HG03108 (cell line): ENCODE measurements at regions not wholly inside any gene's neighbourhood (a gene's known extent, or its start where the extent isn't known, plus 50 kb on each side); places are given as distances from the start of the nearest gene placed in this dataset.
"Not testable (repeated sequence)": the region's sequence is repeated elsewhere in the genome, so short reads cannot be mapped to it uniquely, and the experiment has no call there.

Source experiments
- ATAC-seq: cut with Tn5 transposase; IDR thresholded peaks from one replicate; pipeline ENCODE4 v1.9.1; 2021; ENCODE audit warnings: moderate library complexity; ENCODE audit not compliant: unreplicated experiment

GRCh38 chr11:22037505-22037904 is 155.4 kb upstream of the ANO5 start:
- ATAC-seq: no peak

GRCh38 chr11:22041039-22041438 is 151.8 kb upstream of the ANO5 start:
- no peak for ATAC-seq

GRCh38 chr11:22042081-22042480 is 150.8 kb upstream of the ANO5 start:
- no peak for ATAC-seq

- no peak for ATAC-seq
These were observed 148.8 kb upstream of the ANO5 start for GRCh38 chr11:22044126-22044525.

- ATAC-seq: no peak
These were observed 143.6 kb upstream of the ANO5 start for GRCh38 chr11:22049276-22049675.

DNA sequence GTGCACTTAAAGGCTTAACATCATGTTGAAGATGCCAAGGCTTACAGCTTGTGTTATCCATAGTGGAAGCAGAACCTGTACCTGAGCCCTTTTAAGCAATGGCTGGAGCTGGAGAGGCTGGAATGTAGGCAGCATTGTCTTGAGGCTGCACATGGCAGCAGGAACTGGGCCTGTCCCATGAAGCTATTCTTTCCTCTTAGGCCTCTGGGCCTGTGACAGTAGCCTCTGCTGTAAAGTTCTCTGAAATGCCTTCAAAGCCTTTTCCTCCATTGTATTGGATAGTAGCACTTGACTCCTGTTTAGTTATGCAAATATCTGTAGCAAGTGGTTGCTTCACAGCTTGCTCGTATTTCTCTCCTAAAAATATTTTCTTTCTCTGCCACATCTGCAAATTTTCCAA is 127.4 kb upstream of the ANO5 start:
- no peak for ATAC-seq

GRCh38 chr11:22069844-22070243 is 123.0 kb upstream of the ANO5 start:
- ATAC-seq: no peak

GRCh38 chr11:22076271-22076930 is 116.5 kb upstream of the ANO5 start:
- no peak for ATAC-seq

DNA sequence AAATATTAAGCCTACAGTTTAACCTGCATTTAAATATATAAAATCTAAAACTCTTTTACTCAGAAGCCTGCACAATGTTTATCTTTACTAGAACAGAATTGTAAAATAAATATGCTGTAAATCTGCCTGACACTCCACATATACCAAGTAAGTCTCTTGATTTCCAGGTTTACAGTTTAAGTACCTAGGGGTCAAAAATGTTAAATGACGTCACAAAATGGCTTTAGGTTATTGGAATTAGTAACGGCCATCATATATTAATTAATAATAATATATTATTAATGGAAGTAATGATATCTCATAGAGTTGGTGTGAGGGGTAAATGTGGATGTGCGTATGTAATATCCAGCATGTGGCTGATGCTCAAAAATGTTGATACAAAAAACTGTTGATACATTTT is 114.8 kb upstream of the ANO5 start:
- ATAC-seq: no peak

DNA sequence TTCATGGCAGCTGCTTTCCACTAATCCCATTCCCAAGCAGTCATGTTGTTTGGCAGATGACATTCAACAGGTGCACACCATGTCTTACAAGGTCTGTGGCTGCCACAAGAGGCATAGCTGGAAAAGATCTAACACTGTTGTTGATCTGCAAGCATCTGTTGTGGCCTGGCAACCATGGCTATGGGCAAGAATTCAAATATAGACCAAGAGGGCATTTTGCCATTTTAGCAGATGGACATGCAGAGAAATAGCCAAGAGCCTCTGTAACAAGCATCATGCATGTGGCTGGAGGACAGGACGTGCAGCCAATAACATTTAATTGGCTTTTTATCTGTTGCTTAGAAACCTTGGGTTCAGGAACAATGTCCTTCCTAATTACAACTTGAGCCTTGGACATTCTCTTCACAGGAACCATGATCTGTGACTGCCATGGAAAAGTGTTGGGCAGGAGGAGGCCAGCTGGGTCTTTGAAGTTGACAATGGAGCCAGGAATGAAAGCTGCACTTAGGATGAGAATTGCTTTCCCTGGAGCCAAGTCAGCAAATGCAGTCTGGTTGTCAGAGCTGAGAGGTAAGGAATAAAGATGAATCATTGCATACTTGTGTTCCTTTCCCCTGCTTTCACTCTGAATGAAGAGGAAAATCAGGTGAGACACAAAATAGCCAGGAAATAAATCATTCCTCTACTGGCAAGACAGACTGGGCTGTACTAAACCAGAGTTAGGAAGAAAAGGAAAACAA is 113.6 kb upstream of the ANO5 start:
- no peak for ATAC-seq

GRCh38 chr11:22082178-22082577 is 110.7 kb upstream of the ANO5 start:
- no peak for ATAC-seq

DNA sequence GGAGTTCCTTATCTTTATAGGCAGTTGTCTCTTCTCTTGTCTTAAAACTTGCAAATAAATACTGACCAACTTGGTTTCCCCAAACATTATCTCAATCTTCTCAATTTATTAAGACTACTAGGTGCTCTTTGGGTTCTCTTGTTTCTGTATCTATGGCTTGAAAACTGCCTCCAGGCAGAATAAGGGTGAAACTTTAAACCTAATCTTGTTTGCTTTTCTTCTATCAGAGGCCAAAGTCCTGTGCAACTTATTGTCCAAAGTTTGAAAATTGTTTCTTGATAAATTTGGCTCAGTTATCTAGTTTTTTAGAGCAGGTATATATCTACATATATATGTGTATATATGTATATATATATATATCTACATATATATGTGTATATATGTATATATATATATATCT is 110.1 kb upstream of the ANO5 start:
- ATAC-seq: no peak

DNA sequence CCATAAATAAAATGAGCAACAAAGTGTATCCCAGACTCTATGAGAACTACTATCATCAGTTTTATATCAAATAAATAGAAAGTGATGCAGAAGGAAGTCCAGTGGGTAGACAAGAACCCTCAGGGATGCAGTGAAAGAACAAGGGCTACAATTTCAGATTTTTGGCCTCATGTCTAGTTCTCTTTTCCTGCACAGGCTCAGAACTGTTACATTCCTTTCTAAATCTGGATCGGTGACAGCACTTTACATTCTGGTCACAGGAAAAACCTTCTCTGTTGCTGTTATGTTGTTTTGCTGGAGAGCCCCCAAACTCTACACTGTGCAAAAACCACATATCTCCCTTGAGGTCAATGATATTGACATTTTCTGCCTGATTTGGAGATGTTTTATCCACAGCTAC is 108.8 kb upstream of the ANO5 start:
- no peak for ATAC-seq

DNA sequence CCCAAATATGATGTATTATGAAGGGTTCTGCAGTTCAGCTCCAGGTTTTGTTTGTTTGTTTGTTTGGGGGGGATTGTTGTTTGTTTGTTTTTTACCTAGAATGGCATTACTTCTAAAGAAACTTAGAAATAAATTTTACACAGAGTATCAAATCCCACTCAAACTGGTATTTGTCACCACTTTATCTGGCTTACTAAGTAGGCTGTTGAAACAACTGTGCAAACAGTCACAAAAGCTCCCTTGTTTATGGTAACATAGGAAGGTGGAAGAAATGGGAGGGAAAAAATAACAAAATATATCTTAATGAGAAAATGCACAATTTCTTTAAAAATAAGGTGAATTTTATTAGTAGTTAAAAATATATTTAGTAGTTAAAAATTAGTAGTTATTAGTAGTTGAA is 108.3 kb upstream of the ANO5 start:
- no peak for ATAC-seq

- no peak for ATAC-seq
These were observed 103.3 kb upstream of the ANO5 start for GRCh38 chr11:22089609-22090008.

DNA sequence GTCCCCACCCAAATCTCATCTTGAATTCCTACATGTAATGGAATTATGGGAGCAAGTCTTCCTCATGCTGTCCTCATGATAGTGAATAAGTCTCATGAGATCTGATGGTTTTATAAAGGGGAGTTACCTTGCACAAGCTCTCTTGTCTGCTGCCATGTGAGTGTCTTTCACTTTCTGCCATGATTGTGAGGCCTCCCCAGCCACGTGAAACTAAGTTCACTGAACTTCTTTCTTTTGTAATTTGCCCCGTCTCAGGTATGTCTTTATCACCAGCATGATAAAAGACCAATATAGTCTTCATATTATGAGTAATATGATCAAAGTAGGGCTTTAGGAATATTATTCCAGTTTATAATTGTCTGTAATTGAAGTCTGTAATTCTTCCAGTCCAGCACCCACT is 86.3 kb upstream of the ANO5 start:
- ATAC-seq: no peak

GRCh38 chr11:22115470-22116029 is 77.3 kb upstream of the ANO5 start:
- no peak for ATAC-seq

DNA sequence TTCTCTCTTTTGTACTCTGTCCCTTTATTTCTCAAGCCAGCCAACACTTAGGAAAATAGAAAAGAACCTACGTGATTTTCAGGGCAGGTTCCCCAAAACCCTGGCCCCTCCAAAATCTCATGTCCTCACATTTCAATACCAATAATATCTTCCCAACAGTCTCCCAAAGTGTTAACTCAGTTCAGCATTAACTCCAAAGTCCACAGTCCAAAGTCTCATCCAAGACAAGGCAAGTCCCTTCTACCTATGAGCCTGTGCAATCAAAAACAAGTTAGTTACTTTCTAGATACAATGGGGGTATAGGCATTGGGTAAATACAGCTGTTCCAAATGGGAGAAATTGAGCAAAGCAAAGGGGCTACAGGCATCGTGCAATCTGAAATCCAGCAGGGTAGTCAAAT is 64.9 kb upstream of the ANO5 start:
- ATAC-seq: not testable (repeated sequence)

GRCh38 chr11:22130462-22131053 is 62.3 kb upstream of the ANO5 start:
- ATAC-seq: no peak

- ATAC-seq: no peak
These were observed 59.1 kb upstream of the ANO5 start for GRCh38 chr11:22133776-22134175.

DNA sequence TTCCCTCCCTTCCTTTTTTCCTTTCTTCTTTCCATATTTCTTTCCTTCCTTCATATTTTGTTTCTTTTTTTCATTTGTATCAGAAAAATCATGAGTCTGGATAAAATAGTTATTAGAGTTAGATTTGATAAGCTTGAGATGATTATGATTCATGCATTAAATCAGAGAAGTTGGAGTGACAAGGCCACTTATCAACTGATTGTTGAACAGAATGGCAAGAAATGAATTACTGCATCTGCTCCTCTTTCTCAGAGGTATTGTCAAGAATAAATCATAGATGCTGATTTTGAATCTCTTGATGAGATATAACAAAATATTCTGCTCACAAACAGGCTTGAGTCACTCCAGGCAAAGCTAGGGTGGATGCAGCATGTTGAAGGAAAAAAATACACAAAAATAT is 54.6 kb upstream of the ANO5 start:
- no peak for ATAC-seq
